ENCODE measurements at regions not wholly inside any gene's neighbourhood (a gene's known extent, or its start where the extent isn't known, plus 50 kb on each side); places are given as distances from the start of the nearest gene placed in this dataset.

GRCh38 chr18:1595195-1595594 is 690.5 kb downstream of the ADCYAP1 start:
- Histone ChIP-seq H3K27me3 (ENCODE audit: control insufficient read depth in 4 of 4, insufficient read depth in 4 of 4, low read length in 3 of 4) (no peaks in the 10 kb centered on the region), H3K4me3 (ENCODE audit: low read depth in 1 of 3, low read length in 3 of 3) (no peak overlapping the region), H3K4me1 (ENCODE audit: control insufficient read depth in 4 of 4, insufficient read depth in 4 of 4, low read length in 3 of 4) (no peaks in the 10 kb centered on the region), H3K36me3 (ENCODE audit: control insufficient read depth in 4 of 4, insufficient read depth in 3 of 4, low read depth in 1 of 4, low read length in 3 of 4) (no peaks in the 10 kb centered on the region), H3K9ac (ENCODE audit: low read depth in 1 of 2, low read length in 2 of 2) (no peak overlapping the region), H3K9me3 (ENCODE audit: control insufficient read depth in 4 of 4, low read length in 3 of 4) (no peaks in the 10 kb centered on the region), H3K27ac (ENCODE audit: low read depth in 1 of 2, low read length in 2 of 2) (no peak overlapping the region)
- TF ChIP-seq SP1 (IDR thresholded peaks at IDR 0.05), result no peak
- no peak for TF ChIP-seq EGR1 (IDR thresholded peaks at IDR 0.05; ENCODE audit: low read depth in 2 of 2)
- TF ChIP-seq YY1 (IDR thresholded peaks at IDR 0.05), result no peak
- TF ChIP-seq RAD21 (IDR thresholded peaks at IDR 0.05), result no peak
- TF ChIP-seq, protein P1, sequence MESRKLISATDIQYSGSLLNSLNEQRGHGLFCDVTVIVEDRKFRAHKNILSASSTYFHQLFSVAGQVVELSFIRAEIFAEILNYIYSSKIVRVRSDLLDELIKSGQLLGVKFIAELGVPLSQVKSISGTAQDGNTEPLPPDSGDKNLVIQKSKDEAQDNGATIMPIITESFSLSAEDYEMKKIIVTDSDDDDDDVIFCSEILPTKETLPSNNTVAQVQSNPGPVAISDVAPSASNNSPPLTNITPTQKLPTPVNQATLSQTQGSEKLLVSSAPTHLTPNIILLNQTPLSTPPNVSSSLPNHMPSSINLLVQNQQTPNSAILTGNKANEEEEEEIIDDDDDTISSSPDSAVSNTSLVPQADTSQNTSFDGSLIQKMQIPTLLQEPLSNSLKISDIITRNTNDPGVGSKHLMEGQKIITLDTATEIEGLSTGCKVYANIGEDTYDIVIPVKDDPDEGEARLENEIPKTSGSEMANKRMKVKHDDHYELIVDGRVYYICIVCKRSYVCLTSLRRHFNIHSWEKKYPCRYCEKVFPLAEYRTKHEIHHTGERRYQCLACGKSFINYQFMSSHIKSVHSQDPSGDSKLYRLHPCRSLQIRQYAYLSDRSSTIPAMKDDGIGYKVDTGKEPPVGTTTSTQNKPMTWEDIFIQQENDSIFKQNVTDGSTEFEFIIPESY (IDR thresholded peaks at IDR 0.05), result no peak
- no peak for TF ChIP-seq HNF4G (IDR thresholded peaks at IDR 0.05)
- TF ChIP-seq FOXA1 (IDR thresholded peaks at IDR 0.05), result no peak
- TF ChIP-seq FOXA2 (IDR thresholded peaks at IDR 0.05), result no peak
- no peak for TF ChIP-seq TAF1 (conservative IDR thresholded peaks at IDR 0.05)
- TF ChIP-seq, protein P2, sequence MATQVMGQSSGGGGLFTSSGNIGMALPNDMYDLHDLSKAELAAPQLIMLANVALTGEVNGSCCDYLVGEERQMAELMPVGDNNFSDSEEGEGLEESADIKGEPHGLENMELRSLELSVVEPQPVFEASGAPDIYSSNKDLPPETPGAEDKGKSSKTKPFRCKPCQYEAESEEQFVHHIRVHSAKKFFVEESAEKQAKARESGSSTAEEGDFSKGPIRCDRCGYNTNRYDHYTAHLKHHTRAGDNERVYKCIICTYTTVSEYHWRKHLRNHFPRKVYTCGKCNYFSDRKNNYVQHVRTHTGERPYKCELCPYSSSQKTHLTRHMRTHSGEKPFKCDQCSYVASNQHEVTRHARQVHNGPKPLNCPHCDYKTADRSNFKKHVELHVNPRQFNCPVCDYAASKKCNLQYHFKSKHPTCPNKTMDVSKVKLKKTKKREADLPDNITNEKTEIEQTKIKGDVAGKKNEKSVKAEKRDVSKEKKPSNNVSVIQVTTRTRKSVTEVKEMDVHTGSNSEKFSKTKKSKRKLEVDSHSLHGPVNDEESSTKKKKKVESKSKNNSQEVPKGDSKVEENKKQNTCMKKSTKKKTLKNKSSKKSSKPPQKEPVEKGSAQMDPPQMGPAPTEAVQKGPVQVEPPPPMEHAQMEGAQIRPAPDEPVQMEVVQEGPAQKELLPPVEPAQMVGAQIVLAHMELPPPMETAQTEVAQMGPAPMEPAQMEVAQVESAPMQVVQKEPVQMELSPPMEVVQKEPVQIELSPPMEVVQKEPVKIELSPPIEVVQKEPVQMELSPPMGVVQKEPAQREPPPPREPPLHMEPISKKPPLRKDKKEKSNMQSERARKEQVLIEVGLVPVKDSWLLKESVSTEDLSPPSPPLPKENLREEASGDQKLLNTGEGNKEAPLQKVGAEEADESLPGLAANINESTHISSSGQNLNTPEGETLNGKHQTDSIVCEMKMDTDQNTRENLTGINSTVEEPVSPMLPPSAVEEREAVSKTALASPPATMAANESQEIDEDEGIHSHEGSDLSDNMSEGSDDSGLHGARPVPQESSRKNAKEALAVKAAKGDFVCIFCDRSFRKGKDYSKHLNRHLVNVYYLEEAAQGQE (IDR thresholded peaks at IDR 0.05), result no peak
- TF ChIP-seq, protein P3, sequence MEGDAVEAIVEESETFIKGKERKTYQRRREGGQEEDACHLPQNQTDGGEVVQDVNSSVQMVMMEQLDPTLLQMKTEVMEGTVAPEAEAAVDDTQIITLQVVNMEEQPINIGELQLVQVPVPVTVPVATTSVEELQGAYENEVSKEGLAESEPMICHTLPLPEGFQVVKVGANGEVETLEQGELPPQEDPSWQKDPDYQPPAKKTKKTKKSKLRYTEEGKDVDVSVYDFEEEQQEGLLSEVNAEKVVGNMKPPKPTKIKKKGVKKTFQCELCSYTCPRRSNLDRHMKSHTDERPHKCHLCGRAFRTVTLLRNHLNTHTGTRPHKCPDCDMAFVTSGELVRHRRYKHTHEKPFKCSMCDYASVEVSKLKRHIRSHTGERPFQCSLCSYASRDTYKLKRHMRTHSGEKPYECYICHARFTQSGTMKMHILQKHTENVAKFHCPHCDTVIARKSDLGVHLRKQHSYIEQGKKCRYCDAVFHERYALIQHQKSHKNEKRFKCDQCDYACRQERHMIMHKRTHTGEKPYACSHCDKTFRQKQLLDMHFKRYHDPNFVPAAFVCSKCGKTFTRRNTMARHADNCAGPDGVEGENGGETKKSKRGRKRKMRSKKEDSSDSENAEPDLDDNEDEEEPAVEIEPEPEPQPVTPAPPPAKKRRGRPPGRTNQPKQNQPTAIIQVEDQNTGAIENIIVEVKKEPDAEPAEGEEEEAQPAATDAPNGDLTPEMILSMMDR (IDR thresholded peaks at IDR 0.05; ENCODE audit: low read depth, low read length, missing input control), result no peak
- TF ChIP-seq NR2F2 (IDR thresholded peaks at IDR 0.05), result no peak
- no peak for TF ChIP-seq HNF4A (conservative IDR thresholded peaks at IDR 0.05)
- no peak for TF ChIP-seq ATF3 (IDR thresholded peaks at IDR 0.05)
- no peak for TF ChIP-seq JUND (IDR thresholded peaks at IDR 0.05)
- WGBS, result 40% methylated on average over 1 of the region's 1 CpG
- DNase-seq (ENCODE audit: low spot score), result no peak

DNA sequence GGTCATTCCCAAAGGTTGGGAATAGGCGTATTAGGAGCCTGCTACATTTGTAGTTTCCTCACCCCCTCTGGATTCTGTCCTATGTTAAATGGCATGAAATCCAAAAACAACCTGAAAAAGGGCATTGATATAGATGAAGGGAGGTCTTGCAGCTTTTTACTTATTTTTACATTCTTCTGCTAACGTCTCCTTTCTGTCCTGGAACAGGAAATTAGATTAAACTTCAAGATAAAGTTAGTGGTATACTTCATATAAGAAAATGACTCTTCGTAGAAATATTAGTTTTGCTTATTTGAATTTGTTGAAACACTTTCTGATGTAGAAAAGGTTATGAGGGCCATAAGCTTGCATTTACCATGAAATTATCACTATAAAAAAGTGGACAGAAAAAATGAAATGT is 694.5 kb downstream of the ADCYAP1 start:
- no peak overlapping the region for H3K9ac ChIP-seq (ENCODE audit: low read depth in 1 of 2, low read length in 2 of 2)
- DNase-seq (ENCODE audit: low spot score), result no peak
- no peaks in the 10 kb centered on the region for H3K36me3 ChIP-seq (ENCODE audit: control insufficient read depth in 4 of 4, insufficient read depth in 3 of 4, low read depth in 1 of 4, low read length in 3 of 4)
- H3K9me3 ChIP-seq (ENCODE audit: control insufficient read depth in 4 of 4, low read length in 3 of 4), result no peaks in the 10 kb centered on the region
- H3K4me1 ChIP-seq (ENCODE audit: control insufficient read depth in 4 of 4, insufficient read depth in 4 of 4, low read length in 3 of 4), result no peaks in the 10 kb centered on the region
- 58% methylated on average over 3 of the region's 3 CpGs for WGBS
- H3K27me3 ChIP-seq (ENCODE audit: control insufficient read depth in 4 of 4, insufficient read depth in 4 of 4, low read length in 3 of 4), result no peaks in the 10 kb centered on the region
- H3K4me3 ChIP-seq (ENCODE audit: low read depth in 1 of 3, low read length in 3 of 3), result no peak overlapping the region
- no peak overlapping the region for H3K27ac ChIP-seq (ENCODE audit: low read depth in 1 of 2, low read length in 2 of 2)
- TF ChIP-seq MAX (IDR thresholded peaks at IDR 0.05) (no peak), NR2F2 (IDR thresholded peaks at IDR 0.05) (no peak), SP1 (IDR thresholded peaks at IDR 0.05) (no peak), ATF3 (IDR thresholded peaks at IDR 0.05) (no peak), JUND (IDR thresholded peaks at IDR 0.05) (no peak)
